ENCODE measurements at regions not wholly inside any gene's neighbourhood (a gene's known extent, or its start where the extent isn't known, plus 50 kb on each side); places are given as distances from the start of the nearest gene placed in this dataset.
"Not testable (repeated sequence)": the region's sequence is repeated elsewhere in the genome, so short reads cannot be mapped to it uniquely, and the experiment has no call there.

DNA sequence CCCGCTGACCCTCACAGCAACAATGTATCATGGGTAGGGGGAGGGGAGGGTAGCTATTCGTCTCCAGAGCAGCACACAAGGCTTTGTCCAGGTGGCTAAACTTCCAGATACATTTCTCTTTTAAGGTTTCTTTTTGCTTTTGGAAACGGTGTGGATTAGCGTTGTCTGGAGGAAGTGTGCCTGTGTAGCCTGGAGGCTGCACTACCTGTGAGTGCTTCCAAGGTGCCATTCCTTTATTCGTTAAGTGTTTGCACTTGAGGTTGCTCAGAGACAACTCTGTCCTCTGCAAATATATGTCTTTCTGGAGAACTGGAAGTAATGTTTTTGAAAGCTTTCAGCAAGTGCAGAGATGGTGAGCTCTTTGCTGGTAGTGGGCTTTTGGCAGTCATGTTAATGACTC is 53.1 kb downstream of the HSFY1 start:
- DNase-seq (ENCODE audit: low read depth); H3K4me3 ChIP-seq (ENCODE audit: low read depth, low read length): not testable (repeated sequence)

DNA sequence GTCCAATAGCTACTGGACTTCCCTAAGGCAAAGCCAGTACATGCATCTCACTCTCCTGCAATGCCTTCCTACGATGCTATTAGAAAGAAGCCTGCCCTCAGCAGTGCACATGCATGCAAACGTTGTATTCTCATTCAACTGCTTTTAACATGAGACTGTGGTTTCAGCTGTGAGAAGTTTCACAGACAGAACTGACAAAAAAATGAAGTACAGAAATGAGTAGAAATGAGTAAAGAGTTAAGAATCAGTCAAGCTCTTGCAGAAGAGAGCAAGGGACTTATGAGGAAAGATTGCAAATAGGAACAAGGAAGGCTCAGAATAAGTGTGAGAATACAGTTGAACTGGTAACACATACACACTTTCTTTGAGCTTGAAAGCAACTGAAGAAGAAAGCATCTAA is 54.8 kb downstream of the HSFY1 start:
- H3K4me3 ChIP-seq (ENCODE audit: low read depth, low read length); DNase-seq (ENCODE audit: low read depth): not testable (repeated sequence)

DNA sequence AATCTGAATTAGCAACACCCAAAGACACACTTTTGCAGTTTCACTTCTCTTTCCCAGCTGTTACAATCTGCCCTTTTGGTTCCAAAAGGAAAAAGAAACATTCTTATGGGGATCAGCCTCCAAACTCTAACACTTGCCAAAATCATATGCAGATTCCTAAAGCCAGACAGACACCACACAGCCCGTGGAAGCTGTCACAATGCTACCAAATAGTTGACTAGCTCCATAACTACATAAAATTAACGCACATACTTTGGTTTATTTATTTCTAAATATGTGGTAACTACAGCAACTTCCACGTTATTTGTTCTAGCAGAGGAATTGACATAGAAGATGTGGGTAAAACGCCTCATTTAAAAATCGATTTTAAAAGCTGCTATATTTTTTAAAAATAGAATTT is 59.7 kb downstream of the HSFY1 start:
- DNase-seq (ENCODE audit: low read depth); H3K4me3 ChIP-seq (ENCODE audit: low read depth, low read length): not testable (repeated sequence)

DNA sequence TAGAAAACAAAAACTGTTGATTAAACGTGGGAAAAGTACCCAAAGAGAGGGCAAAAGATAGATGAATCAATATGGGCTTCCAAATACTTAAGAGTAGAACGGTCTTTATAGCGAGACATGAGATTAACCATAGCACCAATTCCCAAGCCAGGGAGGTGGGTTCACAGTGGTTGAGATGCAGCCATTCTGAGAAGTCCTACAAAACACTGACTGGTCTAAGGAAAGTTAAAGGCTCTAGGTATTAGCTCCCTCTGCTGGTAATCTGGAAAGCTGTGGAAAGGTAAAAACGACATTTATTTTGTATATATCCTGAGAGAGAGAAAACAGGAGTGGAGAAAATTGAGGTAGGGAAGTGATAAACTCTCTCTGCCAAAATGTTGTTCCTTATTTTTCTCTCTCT is 61.7 kb downstream of the HSFY1 start:
- H3K4me3 ChIP-seq (ENCODE audit: low read depth, low read length); DNase-seq (ENCODE audit: low read depth): not testable (repeated sequence)

DNA sequence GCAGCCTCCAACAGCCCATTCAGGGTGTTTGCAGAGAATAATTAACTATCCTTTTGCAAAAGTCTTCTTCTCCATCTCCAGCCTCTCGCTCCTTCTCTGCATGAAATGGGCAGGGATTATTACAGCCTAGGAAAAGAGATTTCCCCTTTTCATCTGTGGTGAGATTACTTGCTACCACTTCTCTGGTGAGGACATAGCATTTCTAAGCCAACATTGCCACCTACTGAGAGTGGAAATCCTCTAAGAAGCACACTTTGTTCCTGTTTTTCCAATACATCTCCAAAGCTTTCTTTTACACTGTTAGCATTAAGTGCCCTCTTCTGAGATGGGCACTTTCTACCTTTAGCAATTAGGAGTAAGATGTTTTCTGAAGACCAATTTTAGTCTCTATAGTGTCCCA is 69.3 kb downstream of the HSFY1 start:
- H3K4me3 ChIP-seq (ENCODE audit: low read depth, low read length); DNase-seq (ENCODE audit: low read depth): not testable (repeated sequence)

DNA sequence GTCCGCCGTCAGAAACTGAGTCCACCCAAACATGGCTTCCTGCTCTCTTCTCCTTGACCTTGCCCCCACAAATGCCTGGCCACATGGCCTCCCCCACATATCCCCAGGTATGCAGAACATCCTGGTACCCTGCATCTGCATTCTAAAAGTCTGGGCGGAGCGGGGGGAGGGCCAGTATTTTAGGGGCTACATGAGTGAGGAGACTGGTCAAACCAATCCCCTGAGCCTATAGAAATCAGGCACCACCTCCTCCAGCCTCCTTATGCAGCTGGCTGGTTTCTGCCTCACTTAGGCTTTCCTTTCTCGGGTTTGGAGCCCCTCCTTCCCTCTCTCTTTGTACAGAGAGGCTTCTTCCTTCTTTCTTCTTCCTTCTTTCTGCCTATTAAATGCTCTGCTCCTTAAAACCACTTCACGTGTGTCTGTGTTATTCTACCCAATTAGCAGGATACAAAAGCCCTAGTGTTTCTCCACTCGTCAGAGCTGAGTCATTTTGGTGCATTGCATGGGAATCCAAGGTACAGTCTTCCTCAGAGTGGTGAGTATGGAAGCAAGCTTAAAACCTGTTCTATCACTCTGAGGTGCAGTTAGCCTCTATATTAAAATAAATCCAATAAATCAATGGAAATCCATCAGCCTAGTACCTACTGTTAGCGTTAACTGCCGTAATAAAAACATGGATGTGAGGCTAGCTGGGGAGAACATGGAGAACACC is 83.4 kb downstream of the HSFY1 start:
- H3K4me3 ChIP-seq (ENCODE audit: low read depth, low read length); DNase-seq (ENCODE audit: low read depth): not testable (repeated sequence)

DNA sequence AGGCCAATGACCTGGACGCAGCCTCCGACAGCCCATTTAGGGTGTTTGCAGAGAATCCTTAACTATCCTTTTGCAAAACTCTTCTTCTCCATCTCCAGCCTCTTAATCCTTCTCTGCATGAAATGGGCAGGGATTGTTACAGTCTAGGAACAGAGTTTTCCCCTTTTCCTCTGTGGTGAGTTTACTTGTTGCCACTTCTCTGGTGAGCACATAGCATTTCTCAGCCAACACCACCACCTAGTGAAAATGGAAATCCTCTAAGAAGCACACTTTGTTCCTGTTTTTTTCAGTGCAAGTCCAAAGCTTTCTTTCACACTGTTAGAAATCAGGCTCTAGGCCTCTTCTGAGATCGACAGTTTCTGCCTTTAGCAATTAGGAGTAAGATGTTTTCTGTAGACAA is 84.1 kb downstream of the HSFY1 start:
- DNase-seq (ENCODE audit: low read depth); H3K4me3 ChIP-seq (ENCODE audit: low read depth, low read length): not testable (repeated sequence)

DNA sequence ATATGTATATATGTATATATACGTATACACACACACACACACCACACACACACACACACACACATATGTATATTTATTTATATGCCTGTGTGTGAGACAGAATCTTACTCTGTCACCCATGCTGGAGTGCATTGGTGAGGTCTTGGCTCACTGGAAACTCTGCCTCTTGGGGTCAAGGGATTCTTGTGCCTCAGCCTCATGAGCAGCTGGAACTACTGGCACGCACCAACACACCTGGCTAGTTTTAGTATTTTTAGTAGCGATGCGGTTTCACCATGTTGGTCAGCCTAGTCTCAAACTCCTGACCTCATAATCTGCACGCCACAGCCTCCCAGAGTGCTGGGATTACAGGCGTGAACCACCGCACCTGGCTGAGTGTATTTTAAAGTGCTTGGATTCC is 85.1 kb downstream of the HSFY1 start:
- not testable (repeated sequence) for H3K4me3 ChIP-seq (ENCODE audit: low read depth, low read length); DNase-seq (ENCODE audit: low read depth)

DNA sequence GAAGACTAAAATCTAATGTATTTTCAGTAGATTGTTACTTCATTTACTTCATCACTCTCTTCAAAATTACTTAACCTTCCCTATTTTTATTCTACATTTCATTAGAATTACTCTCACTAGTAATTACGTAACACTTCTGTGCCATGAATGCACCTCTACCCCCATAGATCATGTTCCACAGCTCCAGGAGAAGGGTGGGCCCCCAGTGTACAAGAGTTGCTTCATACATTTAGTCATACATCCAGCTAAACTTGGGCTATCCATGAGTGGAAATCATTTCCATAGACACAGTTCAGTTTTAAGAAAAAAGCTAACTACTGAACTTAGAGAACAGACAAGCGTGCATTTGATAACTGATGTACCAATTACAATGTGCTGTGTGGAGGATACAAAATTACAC is 104.2 kb downstream of the HSFY1 start:
- H3K4me3 ChIP-seq (ENCODE audit: low read depth, low read length) = no peak overlapping the region
- DNase-seq (ENCODE audit: low read depth) = no peak
- TF ChIP-seq, protein P1, sequence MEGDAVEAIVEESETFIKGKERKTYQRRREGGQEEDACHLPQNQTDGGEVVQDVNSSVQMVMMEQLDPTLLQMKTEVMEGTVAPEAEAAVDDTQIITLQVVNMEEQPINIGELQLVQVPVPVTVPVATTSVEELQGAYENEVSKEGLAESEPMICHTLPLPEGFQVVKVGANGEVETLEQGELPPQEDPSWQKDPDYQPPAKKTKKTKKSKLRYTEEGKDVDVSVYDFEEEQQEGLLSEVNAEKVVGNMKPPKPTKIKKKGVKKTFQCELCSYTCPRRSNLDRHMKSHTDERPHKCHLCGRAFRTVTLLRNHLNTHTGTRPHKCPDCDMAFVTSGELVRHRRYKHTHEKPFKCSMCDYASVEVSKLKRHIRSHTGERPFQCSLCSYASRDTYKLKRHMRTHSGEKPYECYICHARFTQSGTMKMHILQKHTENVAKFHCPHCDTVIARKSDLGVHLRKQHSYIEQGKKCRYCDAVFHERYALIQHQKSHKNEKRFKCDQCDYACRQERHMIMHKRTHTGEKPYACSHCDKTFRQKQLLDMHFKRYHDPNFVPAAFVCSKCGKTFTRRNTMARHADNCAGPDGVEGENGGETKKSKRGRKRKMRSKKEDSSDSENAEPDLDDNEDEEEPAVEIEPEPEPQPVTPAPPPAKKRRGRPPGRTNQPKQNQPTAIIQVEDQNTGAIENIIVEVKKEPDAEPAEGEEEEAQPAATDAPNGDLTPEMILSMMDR (conservative IDR thresholded peaks at IDR 0.05; ENCODE audit: low read depth, low read length) = no peak

DNA sequence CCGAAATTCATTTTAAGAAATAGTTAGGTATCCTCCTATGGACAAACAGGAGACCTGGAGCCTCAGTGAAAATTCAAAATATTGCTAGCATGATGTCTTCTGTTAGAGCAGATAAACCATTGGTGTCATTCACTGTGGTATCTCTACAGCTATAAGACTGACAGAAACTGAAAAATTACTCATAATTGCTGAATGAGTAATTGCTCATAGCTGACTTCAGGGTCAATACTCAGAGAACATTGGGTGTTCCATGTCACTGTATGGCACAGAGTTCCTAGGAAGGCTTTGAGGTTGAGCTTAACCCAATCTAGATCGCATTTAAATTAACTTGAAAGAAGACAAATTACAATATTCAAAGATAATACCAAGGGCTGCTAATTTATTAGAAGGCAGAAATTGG is 109.0 kb downstream of the HSFY2 start:
- TF ChIP-seq, protein P1 (conservative IDR thresholded peaks at IDR 0.05; ENCODE audit: low read depth, low read length) = no peak
- no peak overlapping the region for H3K4me3 ChIP-seq (ENCODE audit: low read depth, low read length)
- DNase-seq (ENCODE audit: low read depth) = no peak

DNA sequence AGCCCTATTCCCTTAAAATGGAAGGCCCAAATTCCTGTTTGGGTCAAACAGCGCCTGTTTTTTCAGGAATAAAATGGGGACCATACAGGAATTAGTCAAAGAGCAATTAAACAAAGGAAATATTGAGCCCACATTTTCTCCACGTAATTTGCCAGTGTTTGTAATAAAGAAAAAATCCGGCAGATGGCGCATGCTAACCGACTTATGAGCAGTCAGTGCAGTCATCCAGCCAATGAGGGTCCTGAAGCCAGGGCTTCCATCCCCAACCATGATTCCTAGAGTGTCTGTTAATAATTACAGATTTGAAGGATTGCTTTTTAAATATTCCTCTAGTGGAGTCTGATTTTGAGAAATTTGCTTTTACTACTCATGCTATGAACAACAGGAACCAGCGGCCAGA is 103.7 kb downstream of the HSFY2 start:
- TF ChIP-seq, protein P1 (conservative IDR thresholded peaks at IDR 0.05; ENCODE audit: low read depth, low read length) = peak; percentile 57
- no peak overlapping the region for H3K4me3 ChIP-seq (ENCODE audit: low read depth, low read length)
- DNase-seq (ENCODE audit: low read depth) = peak; percentile 41

DNA sequence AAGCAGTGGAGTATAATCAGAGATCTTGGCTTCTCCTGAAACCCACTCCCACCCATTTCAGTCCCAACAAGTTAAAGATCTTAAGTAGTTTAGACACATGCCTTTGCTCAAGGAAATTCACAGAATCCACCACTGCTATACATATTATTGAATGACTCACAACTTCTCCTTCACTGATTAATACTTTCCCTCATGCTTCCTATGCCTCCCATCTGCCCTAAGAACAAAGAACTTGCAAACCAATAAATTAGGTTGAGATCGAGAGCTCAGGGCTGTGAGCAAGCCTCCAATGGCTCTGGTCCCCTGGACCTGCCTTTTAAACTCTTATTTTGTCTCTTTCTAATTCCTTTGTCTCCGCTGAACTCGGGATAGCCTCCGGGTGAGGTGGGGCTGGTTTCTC is 101.6 kb downstream of the HSFY2 start:
- no peak overlapping the region for H3K4me3 ChIP-seq (ENCODE audit: low read depth, low read length)
- no peak for DNase-seq (ENCODE audit: low read depth)
- TF ChIP-seq, protein P1 (conservative IDR thresholded peaks at IDR 0.05; ENCODE audit: low read depth, low read length) = no peak

DNA sequence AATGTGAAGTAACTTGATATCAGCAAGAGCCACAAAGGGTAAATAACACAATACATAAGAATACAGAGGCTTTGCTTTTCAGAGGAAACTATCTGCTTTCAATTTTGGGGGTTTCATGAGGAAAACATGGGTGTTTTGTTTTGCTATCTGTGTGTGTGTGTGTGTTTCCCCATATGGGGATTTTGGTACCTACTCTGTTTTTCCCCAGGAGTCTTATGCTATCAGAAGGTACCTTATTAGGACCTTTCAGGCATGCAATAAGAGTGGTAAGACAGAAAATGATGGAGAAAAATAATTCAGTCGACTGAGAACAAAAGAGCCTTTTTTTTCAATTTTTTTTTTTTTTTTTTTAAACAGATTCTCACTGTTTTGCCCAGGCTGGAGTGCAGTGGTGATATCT is 87.5 kb downstream of the HSFY2 start:
- not testable (repeated sequence) for DNase-seq (ENCODE audit: low read depth); H3K4me3 ChIP-seq (ENCODE audit: low read depth, low read length)

DNA sequence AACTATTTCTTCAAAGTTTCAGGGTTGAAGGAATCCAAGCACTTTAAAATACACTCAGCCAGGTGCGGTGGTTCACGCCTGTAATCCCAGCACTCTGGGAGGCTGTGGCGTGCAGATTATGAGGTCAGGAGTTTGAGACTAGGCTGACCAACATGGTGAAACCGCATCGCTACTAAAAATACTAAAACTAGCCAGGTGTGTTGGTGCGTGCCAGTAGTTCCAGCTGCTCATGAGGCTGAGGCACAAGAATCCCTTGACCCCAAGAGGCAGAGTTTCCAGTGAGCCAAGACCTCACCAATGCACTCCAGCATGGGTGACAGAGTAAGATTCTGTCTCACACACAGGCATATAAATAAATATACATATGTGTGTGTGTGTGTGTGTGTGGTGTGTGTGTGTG is 85.2 kb downstream of the HSFY2 start:
- not testable (repeated sequence) for H3K4me3 ChIP-seq (ENCODE audit: low read depth, low read length); DNase-seq (ENCODE audit: low read depth)

DNA sequence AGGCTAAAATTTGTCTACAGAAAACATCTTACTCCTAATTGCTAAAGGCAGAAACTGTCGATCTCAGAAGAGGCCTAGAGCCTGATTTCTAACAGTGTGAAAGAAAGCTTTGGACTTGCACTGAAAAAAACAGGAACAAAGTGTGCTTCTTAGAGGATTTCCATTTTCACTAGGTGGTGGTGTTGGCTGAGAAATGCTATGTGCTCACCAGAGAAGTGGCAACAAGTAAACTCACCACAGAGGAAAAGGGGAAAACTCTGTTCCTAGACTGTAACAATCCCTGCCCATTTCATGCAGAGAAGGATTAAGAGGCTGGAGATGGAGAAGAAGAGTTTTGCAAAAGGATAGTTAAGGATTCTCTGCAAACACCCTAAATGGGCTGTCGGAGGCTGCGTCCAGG is 84.1 kb downstream of the HSFY2 start:
- not testable (repeated sequence) for H3K4me3 ChIP-seq (ENCODE audit: low read depth, low read length); DNase-seq (ENCODE audit: low read depth)

Data from choroid plexus epithelial cell (primary cell).